Breast epithelium (tissue), 3 donors: ENCODE measurements at regions not wholly inside any gene's neighbourhood (a gene's known extent, or its start where the extent isn't known, plus 50 kb on each side); places are given as distances from the start of the nearest gene placed in this dataset.

Source experiments
- POLR2A ChIP-seq: fragments of 450-650 bp; IDR thresholded peaks from one replicate; pipeline ENCODE4 v1.6.1; 2016; ENCODE audit warnings: antibody characterized with exemption, mild to moderate bottlenecking, moderate library complexity
- TF ChIP-seq, protein P1 (sequence below), 3 donors: fragments of 450-650 bp; IDR thresholded peaks; one replicate each; pipeline ENCODE4 v1.5.1; 2016 to 2017; ENCODE audit warnings: antibody characterized with exemption in 3 of 3, mild to moderate bottlenecking in 3 of 3, moderate library complexity in 3 of 3

DNA sequence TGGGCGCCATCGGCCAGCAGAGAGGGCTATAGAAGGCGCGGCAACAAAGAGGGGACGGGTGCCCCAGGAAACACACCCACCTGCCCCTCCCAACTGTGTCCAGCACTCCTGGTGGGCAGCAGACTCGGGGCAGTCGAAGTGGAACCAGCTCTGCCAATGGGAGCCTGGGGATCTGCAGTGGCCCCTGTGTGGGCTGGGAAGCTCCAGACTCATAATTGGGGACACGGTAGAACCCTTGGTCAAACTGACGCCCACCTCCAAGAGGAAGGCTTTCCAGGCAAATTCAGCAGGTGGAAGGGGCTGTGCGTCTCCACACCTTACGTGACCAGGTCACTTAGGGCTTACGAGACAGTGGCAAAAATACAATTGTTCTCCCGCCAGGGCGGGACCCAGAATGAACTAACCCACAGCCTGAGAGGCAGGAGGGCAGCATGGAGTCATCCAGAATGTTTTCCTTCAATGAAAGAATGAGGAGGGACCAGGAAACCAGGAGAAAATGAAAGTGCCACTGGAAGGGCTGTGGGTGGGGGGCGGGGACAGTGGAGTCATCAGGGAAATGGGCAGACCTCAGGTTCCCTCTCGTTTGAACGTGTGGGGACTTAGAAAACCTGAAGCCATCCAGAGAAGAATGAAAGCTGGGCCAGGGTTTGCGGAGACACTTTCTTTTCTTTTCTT lies 53.2 kb upstream of the SHANK2 start:
- TF ChIP-seq, protein P1, sequence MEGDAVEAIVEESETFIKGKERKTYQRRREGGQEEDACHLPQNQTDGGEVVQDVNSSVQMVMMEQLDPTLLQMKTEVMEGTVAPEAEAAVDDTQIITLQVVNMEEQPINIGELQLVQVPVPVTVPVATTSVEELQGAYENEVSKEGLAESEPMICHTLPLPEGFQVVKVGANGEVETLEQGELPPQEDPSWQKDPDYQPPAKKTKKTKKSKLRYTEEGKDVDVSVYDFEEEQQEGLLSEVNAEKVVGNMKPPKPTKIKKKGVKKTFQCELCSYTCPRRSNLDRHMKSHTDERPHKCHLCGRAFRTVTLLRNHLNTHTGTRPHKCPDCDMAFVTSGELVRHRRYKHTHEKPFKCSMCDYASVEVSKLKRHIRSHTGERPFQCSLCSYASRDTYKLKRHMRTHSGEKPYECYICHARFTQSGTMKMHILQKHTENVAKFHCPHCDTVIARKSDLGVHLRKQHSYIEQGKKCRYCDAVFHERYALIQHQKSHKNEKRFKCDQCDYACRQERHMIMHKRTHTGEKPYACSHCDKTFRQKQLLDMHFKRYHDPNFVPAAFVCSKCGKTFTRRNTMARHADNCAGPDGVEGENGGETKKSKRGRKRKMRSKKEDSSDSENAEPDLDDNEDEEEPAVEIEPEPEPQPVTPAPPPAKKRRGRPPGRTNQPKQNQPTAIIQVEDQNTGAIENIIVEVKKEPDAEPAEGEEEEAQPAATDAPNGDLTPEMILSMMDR (IDR thresholded peaks at IDR 0.05), result no peak
- TF ChIP-seq POLR2A, result no peak
